Panc1 (cell line): ENCODE measurements at regions not wholly inside any gene's neighbourhood (a gene's known extent, or its start where the extent isn't known, plus 50 kb on each side); places are given as distances from the start of the nearest gene placed in this dataset.

Experiments used
- ATAC-seq: fragments of 200-7000 bp; cut with Tn5 transposase; 2 replicates; pipeline ENCODE4 v1.9.1; 2020; ENCODE audit warnings: mild to moderate bottlenecking, moderate library complexity
- BruUV-seq: library from RNA; stranded (reverse); fragments of 400-500 nt; replicated peaks from 2 replicates; lab custom pipeline; 2021; lab: Mats Ljungman, UMichigan
- CTCF ChIA-PET: fragments of 300-600 bp; sonication (Branson Sonifier 250); formaldehyde crosslinking; loops from one replicate; lab custom pipeline; 2022; ENCODE audit warnings: antibody characterized with exemption; lab: Charles Lee
- POLR2A ChIA-PET: fragments of 300-600 bp; sonication (Branson Sonifier 250); formaldehyde crosslinking; loops from one replicate; lab custom pipeline; 2022; ENCODE audit warnings: antibody characterized with exemption; lab: Charles Lee
- DNase-seq: peaks from one replicate; pipeline ENCODE4 v3.0.0-alpha.2; 2010; ENCODE audit warnings: low read depth, low spot score
- H3K27ac ChIP-seq: 2 replicates; pipeline ENCODE4 v1.5.1; 2011; ENCODE audit warnings: mild to moderate bottlenecking, low read length, inconsistent platforms
- H3K27me3 ChIP-seq: fragments of 200-500 bp; sonication (Bioruptor generic); 2 replicates; pipeline ENCODE4 v1.6.0; 2014; ENCODE audit warnings: low read length, inconsistent platforms; ENCODE audit not compliant: control insufficient read depth, insufficient read depth
- H3K36me3 ChIP-seq: fragments of 200-500 bp; sonication (Bioruptor generic); 2 replicates; pipeline ENCODE4 v1.5.1; 2014; ENCODE audit warnings: inconsistent platforms, mild to moderate bottlenecking, low read length, moderate library complexity; ENCODE audit not compliant: control insufficient read depth, insufficient read depth
- H3K4me1 ChIP-seq: 2 replicates; pipeline ENCODE4 v1.5.1; 2011; ENCODE audit warnings: inconsistent platforms, mild to moderate bottlenecking, low read length, moderate library complexity; ENCODE audit not compliant: control insufficient read depth, insufficient read depth
- H3K4me3 ChIP-seq, 2 experiments: 2 replicates each; pipeline ENCODE4 v1.5.1; 2011 to 2012; ENCODE audit warnings: low read depth in 2 of 2, low read length in 2 of 2, mild to moderate bottlenecking in 2 of 2, inconsistent platforms in 1 of 2, moderate library complexity in 1 of 2
- H3K9me3 ChIP-seq: fragments of 200-500 bp; sonication (Bioruptor generic); 2 replicates; pipeline ENCODE4 v1.5.1; 2014; ENCODE audit warnings: low read depth, mild to moderate bottlenecking, inconsistent platforms, low read length, moderate library complexity; ENCODE audit not compliant: control insufficient read depth, insufficient read depth
- POLR2AphosphoS5 ChIP-seq: IDR thresholded peaks from 2 replicates; pipeline ENCODE4 v1.6.1; 2012; ENCODE audit warnings: mild to moderate bottlenecking, low read depth, low read length, moderate library complexity
- SIN3A ChIP-seq: IDR thresholded peaks from 2 replicates; pipeline ENCODE4 v1.6.1; 2012; ENCODE audit warnings: low read depth, mild to moderate bottlenecking, low read length, moderate library complexity, borderline replicate concordance; ENCODE audit not compliant: insufficient read depth
- TCF7L2 ChIP-seq: IDR thresholded peaks from 2 replicates; pipeline ENCODE4 v1.6.1; 2011; ENCODE audit warnings: mild to moderate bottlenecking, low read depth, low read length, inconsistent platforms
- in situ Hi-C: cut with HindIII; loops from 2 replicates; pipeline ENCODE4 v1.10.0; 2016; ENCODE audit warnings: low sequenced_read_pairs, low pct_unique_long_range_greater_than_20kb
- intact Hi-C: fragments of 100-400 bp; cut with micrococcal nuclease; formaldehyde crosslinking; loops from one replicate; pipeline ENCODE4 v1.10.0; 2022; ENCODE audit not compliant: unreplicated experiment
- TF ChIP-seq, protein P1 (sequence below), 2 experiments: IDR thresholded peaks; 2 replicates each; pipeline ENCODE4 v1.6.1; 2011 to 2012; ENCODE audit warnings: low read depth in 2 of 2, control low read depth in 1 of 2, low read length in 1 of 2, mild to moderate bottlenecking in 1 of 2, moderate library complexity in 1 of 2; ENCODE audit not compliant: insufficient read depth in 1 of 2
- TF ChIP-seq, protein P2 (sequence below): fragments of 450-650 bp; IDR thresholded peaks from 2 replicates; pipeline ENCODE4 v1.5.1; 2017; ENCODE audit warnings: mild to moderate bottlenecking

DNA sequence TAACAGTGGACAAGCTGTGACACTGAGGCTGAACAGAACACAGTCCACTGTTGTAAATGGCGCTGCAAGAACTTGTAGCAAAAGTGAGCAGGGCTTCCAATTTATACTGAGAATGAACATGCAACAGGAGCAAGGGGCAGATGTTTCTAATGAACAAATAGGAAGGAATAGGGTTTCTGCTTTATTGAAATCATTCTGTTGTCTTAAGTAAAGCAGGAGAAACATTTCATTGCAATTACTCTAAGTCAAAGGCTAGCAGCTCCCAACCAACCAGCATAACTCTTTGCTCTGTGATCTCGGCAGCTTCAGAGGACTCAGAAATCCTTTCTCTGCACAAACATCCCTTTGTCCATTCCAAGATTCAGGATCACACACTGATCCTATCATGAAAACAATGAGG is 236.2 kb upstream of the PRSS58 start:
- POLR2A ChIA-PET = no interaction called here
- Histone ChIP-seq H3K36me3 (no peaks in the 10 kb centered on the region), H3K4me3 (no peak overlapping the region), H3K27me3 (no peaks in the 10 kb centered on the region; the same call in 1 of the 2 replicates), H3K9me3 (no peaks in the 10 kb centered on the region), H3K4me1 (no peaks in the 10 kb centered on the region), H3K27ac (no peak overlapping the region)
- intact Hi-C loops = no loop called here
- ATAC-seq (no peak), DNase-seq (no peak)
- in situ Hi-C loops = no loop called here
- BruUV-seq = no TSS peak
- CTCF ChIA-PET = no interaction called here
- TF ChIP-seq, protein P1, sequence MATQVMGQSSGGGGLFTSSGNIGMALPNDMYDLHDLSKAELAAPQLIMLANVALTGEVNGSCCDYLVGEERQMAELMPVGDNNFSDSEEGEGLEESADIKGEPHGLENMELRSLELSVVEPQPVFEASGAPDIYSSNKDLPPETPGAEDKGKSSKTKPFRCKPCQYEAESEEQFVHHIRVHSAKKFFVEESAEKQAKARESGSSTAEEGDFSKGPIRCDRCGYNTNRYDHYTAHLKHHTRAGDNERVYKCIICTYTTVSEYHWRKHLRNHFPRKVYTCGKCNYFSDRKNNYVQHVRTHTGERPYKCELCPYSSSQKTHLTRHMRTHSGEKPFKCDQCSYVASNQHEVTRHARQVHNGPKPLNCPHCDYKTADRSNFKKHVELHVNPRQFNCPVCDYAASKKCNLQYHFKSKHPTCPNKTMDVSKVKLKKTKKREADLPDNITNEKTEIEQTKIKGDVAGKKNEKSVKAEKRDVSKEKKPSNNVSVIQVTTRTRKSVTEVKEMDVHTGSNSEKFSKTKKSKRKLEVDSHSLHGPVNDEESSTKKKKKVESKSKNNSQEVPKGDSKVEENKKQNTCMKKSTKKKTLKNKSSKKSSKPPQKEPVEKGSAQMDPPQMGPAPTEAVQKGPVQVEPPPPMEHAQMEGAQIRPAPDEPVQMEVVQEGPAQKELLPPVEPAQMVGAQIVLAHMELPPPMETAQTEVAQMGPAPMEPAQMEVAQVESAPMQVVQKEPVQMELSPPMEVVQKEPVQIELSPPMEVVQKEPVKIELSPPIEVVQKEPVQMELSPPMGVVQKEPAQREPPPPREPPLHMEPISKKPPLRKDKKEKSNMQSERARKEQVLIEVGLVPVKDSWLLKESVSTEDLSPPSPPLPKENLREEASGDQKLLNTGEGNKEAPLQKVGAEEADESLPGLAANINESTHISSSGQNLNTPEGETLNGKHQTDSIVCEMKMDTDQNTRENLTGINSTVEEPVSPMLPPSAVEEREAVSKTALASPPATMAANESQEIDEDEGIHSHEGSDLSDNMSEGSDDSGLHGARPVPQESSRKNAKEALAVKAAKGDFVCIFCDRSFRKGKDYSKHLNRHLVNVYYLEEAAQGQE (IDR thresholded peaks at IDR 0.05; ENCODE audit: insufficient read depth in 1 of 2, low read depth in 2 of 2, low read length in 1 of 2) = no peak
- TF ChIP-seq, protein P2, sequence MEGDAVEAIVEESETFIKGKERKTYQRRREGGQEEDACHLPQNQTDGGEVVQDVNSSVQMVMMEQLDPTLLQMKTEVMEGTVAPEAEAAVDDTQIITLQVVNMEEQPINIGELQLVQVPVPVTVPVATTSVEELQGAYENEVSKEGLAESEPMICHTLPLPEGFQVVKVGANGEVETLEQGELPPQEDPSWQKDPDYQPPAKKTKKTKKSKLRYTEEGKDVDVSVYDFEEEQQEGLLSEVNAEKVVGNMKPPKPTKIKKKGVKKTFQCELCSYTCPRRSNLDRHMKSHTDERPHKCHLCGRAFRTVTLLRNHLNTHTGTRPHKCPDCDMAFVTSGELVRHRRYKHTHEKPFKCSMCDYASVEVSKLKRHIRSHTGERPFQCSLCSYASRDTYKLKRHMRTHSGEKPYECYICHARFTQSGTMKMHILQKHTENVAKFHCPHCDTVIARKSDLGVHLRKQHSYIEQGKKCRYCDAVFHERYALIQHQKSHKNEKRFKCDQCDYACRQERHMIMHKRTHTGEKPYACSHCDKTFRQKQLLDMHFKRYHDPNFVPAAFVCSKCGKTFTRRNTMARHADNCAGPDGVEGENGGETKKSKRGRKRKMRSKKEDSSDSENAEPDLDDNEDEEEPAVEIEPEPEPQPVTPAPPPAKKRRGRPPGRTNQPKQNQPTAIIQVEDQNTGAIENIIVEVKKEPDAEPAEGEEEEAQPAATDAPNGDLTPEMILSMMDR = no peak
- TF ChIP-seq POLR2AphosphoS5 (no peak), SIN3A (no peak), TCF7L2 (no peak)

DNA sequence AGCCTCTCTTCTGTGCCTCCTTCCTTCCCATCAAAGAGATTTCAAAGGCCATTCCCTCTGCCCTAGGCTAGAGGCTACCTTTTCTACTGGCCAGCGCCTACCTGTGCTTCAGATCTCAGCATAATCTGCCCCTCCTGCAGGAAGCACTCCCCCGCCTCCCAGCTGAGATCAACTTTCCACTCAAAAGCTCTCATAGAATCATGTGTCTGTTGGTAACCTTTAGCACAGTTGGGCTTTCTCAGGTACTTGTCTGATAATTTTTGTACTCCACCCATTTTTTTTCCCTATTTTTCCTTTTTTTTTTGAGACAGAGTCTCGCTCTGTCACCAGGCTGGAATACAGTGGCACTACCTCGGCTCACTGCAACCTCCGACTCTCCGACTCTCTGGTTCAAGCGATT is 231.0 kb upstream of the PRSS58 start:
- Histone ChIP-seq H3K36me3 (no peaks in the 10 kb centered on the region), H3K27ac (no peak overlapping the region), H3K27me3 (no peaks in the 10 kb centered on the region; the same call in 1 of the 2 replicates), H3K4me1 (no peaks in the 10 kb centered on the region), H3K4me3 (no peak overlapping the region), H3K9me3 (no peaks in the 10 kb centered on the region)
- ChIA-PET POLR2A (no interaction called here), CTCF (no interaction called here)
- BruUV-seq = no TSS peak
- DNase-seq (no peak), ATAC-seq (no peak)
- in situ Hi-C loops = no loop called here
- TF ChIP-seq SIN3A = no peak
- TF ChIP-seq, protein P1 (IDR thresholded peaks at IDR 0.05; ENCODE audit: insufficient read depth in 1 of 2, low read depth in 2 of 2, low read length in 1 of 2) = no peak
- no peak for TF ChIP-seq TCF7L2
- no peak for TF ChIP-seq POLR2AphosphoS5
- TF ChIP-seq, protein P2 = no peak
- intact Hi-C loops = no loop called here
